ENCODE measurements at regions not wholly inside any gene's neighbourhood (a gene's known extent, or its start where the extent isn't known, plus 50 kb on each side); places are given as distances from the start of the nearest gene placed in this dataset.

GRCh38 chr1:38301040-38301439 is 254.4 kb upstream of the POU3F1 start:
- no peak for TF ChIP-seq POU6F1 (CRISPR knock-in tag; IDR thresholded peaks at IDR 0.05; ENCODE audit: borderline replicate concordance, low read depth)
- TF ChIP-seq PATZ1 (CRISPR knock-in tag; IDR thresholded peaks at IDR 0.05; ENCODE audit: borderline replicate concordance): no peak
- no peak for TF ChIP-seq ZC3H10 (CRISPR knock-in tag; IDR thresholded peaks at IDR 0.05)
- no peak for TF ChIP-seq ZNF70 (CRISPR knock-in tag; IDR thresholded peaks at IDR 0.05)
- no peak for TF ChIP-seq ARNTL (CRISPR knock-in tag; IDR thresholded peaks at IDR 0.05; ENCODE audit: borderline replicate concordance, low read depth)
- TF ChIP-seq PPARA (CRISPR knock-in tag; IDR thresholded peaks at IDR 0.05; ENCODE audit: borderline replicate concordance): no peak
- no peak for TF ChIP-seq ZNF565 (CRISPR knock-in tag; conservative IDR thresholded peaks at IDR 0.05; ENCODE audit: low read depth)
- TF ChIP-seq ZFP3 (CRISPR knock-in tag; IDR thresholded peaks at IDR 0.05): no peak
- TF ChIP-seq CREB5 (CRISPR knock-in tag; IDR thresholded peaks at IDR 0.05; ENCODE audit: low read depth): no peak
- no peak for TF ChIP-seq TOX (CRISPR knock-in tag; IDR thresholded peaks at IDR 0.05; ENCODE audit: borderline replicate concordance)

All from SK-N-SH treated with all-trans-retinoic acid at 6 μM for 48 hours (cell line).